ENCODE measurements at regions not wholly inside any gene's neighbourhood (a gene's known extent, or its start where the extent isn't known, plus 50 kb on each side); places are given as distances from the start of the nearest gene placed in this dataset.

GRCh38 chrX:96407981-96408380 lies 276.7 kb upstream of the DIAPH2 start:
- ChIA-PET CTCF (interaction anchor here (0.6 kb wide), 1 partner anchor 26 kb away, joined by 6 read pairs; no protein-coding TSS in a partner anchor), POLR2A (ENCODE audit: low non-redundant PET) (no interaction called here)
- no peak for TF ChIP-seq CTCF (conservative IDR thresholded peaks at IDR 0.05; ENCODE audit: low read depth)
- no peak overlapping the region for H3K27ac ChIP-seq
- no peak for DNase-seq (ENCODE audit: low spot score)

- TF ChIP-seq CTCF (conservative IDR thresholded peaks at IDR 0.05; ENCODE audit: low read depth): no peak
- no peak for DNase-seq (ENCODE audit: low spot score)
- no peak overlapping the region for H3K27ac ChIP-seq
- ChIA-PET POLR2A (ENCODE audit: low non-redundant PET) (no interaction called here), CTCF (no interaction called here)
Observed at GRCh38 chrX:96410927-96411326, 273.7 kb upstream of the DIAPH2 start.

- POLR2A ChIA-PET (ENCODE audit: low non-redundant PET): no interaction called here
- CTCF ChIA-PET: no interaction called here
- no peak for TF ChIP-seq CTCF (conservative IDR thresholded peaks at IDR 0.05; ENCODE audit: low read depth)
- no peak overlapping the region for H3K27ac ChIP-seq
- DNase-seq (ENCODE audit: low spot score): no peak
Observed at GRCh38 chrX:96417695-96418094, 266.9 kb upstream of the DIAPH2 start.

- CTCF ChIA-PET: no interaction called here
- no peak for TF ChIP-seq CTCF (conservative IDR thresholded peaks at IDR 0.05; ENCODE audit: low read depth)
- DNase-seq (ENCODE audit: low spot score): no peak
- no peak overlapping the region for H3K27ac ChIP-seq
- POLR2A ChIA-PET (ENCODE audit: low non-redundant PET): no interaction called here
Observed at GRCh38 chrX:96424007-96424406, 260.6 kb upstream of the DIAPH2 start.

GRCh38 chrX:96425200-96425599 lies 259.4 kb upstream of the DIAPH2 start:
- CTCF ChIA-PET: no interaction called here
- DNase-seq (ENCODE audit: low spot score): no peak
- no peak overlapping the region for H3K27ac ChIP-seq
- no peak for TF ChIP-seq CTCF (conservative IDR thresholded peaks at IDR 0.05; ENCODE audit: low read depth)
- POLR2A ChIA-PET (ENCODE audit: low non-redundant PET): no interaction called here

- TF ChIP-seq CTCF (conservative IDR thresholded peaks at IDR 0.05; ENCODE audit: low read depth): no peak
- ChIA-PET CTCF (no interaction called here), POLR2A (ENCODE audit: low non-redundant PET) (no interaction called here)
- no peak for DNase-seq (ENCODE audit: low spot score)
- no peak overlapping the region for H3K27ac ChIP-seq
Observed at GRCh38 chrX:96430756-96431455, 253.7 kb upstream of the DIAPH2 start.
